OCI-LY1 (cell line): ENCODE measurements at regions not wholly inside any gene's neighbourhood (a gene's known extent, or its start where the extent isn't known, plus 50 kb on each side); places are given as distances from the start of the nearest gene placed in this dataset.

ENCODE experiments used
- CTCF ChIP-seq: fragments of 200-600 bp; sonication (generic), shearing (Covaris generic); IDR thresholded peaks from 2 replicates; pipeline ENCODE4 v1.5.1; 2017; ENCODE audit warnings: mild to moderate bottlenecking, antibody characterized with exemption, low read length, moderate library complexity, mixed read lengths
- EZH2 ChIP-seq: fragments of 200-600 bp; sonication (generic), shearing (Covaris generic); IDR thresholded peaks from 2 replicates; pipeline ENCODE4 v1.8.0; 2017; ENCODE audit warnings: borderline replicate concordance, mixed run types, mild to moderate bottlenecking, antibody characterized with exemption, low read length, moderate library complexity, mixed read lengths

GRCh38 chr18:10095356-10095755, 181.5 kb downstream of the VAPA start:
- TF ChIP-seq CTCF, result no peak
- no peak for TF ChIP-seq EZH2
